D721Med (cell line): ENCODE measurements at regions not wholly inside any gene's neighbourhood (a gene's known extent, or its start where the extent isn't known, plus 50 kb on each side); places are given as distances from the start of the nearest gene placed in this dataset.

Experiments used
- DNase-seq: peaks from one replicate; pipeline ENCODE4 v3.0.0; 2011; ENCODE audit warnings: low spot score; ENCODE audit not compliant: insufficient read length
- FAIRE-seq: peaks from 2 replicates; lab custom pipeline; 2011; peaks lifted over from hg19 to GRCh38; lab: Jason Lieb, UNC
- TF ChIP-seq, protein P1 (sequence below): IDR thresholded peaks from 2 replicates; pipeline ENCODE4 v1.5.1; 2012; ENCODE audit warnings: mild to moderate bottlenecking, control low read depth; ENCODE audit not compliant: insufficient read depth; ENCODE audit errors: missing control alignments

- TF ChIP-seq, protein P1, sequence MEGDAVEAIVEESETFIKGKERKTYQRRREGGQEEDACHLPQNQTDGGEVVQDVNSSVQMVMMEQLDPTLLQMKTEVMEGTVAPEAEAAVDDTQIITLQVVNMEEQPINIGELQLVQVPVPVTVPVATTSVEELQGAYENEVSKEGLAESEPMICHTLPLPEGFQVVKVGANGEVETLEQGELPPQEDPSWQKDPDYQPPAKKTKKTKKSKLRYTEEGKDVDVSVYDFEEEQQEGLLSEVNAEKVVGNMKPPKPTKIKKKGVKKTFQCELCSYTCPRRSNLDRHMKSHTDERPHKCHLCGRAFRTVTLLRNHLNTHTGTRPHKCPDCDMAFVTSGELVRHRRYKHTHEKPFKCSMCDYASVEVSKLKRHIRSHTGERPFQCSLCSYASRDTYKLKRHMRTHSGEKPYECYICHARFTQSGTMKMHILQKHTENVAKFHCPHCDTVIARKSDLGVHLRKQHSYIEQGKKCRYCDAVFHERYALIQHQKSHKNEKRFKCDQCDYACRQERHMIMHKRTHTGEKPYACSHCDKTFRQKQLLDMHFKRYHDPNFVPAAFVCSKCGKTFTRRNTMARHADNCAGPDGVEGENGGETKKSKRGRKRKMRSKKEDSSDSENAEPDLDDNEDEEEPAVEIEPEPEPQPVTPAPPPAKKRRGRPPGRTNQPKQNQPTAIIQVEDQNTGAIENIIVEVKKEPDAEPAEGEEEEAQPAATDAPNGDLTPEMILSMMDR, result no peak
- DNase-seq (no peak), FAIRE-seq (no peak)
Observed at GRCh38 chr2:23249348-23249747, 135.6 kb upstream of the KLHL29 start.

DNA sequence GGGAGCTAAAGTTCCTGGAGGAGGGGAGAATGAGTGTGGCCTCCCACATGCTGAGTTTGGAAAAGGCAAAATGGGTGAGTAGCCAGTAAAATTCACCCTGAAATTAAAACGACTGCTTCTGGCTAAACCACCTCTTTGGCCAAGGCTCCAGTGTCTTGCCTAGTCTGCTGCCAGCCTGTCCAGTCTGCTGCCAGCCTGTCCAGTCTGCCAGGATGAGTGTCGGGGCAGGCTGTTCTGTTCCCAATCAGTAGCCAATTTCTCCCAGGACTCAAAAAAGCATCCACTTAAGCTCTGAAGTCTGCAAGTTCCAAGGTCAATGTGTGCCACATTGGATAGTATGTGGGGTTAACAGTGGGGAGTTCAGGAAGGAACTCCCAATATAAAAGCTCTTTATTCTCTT is 134.6 kb upstream of the KLHL29 start:
- no peak for DNase-seq
- no peak for FAIRE-seq
- TF ChIP-seq, protein P1, result no peak

DNA sequence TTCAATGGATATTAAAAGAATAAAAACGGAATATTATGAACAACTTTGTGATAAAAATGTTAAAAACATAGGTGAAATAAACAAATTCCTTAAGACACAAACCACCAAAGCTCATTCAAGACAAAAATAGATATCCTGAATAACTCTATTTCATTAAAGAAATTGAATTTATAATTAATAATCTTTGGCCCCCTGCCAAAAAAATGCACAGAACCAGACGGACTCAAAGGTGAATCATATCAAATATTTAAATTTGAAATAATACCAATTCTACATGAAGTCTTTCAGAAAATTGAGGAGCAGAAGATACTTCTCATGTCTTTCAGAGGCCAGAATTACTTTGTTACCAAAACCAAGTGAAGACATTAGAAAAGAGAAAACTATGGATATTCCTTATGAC is 128.3 kb upstream of the KLHL29 start:
- no peak for DNase-seq
- no peak for FAIRE-seq
- TF ChIP-seq, protein P1, result no peak

DNA sequence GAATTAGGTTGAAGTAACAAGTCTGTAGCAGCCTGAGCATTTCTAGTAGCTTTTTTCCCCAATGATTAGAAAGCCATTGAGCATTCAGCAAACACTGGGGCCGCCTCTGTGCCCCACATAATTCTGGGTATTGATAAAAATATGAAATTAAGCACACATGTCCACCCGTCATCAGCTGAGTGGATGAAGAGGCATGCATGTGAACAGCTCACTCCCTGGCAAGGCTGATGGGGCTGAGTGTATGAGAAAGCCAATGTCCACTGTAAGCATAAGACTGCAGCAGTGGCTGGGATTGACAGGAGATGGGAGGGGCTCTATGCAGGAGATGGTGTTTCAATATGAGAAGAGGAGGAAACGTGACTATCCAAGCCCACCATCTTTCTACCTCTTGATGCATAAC is 124.4 kb upstream of the KLHL29 start:
- TF ChIP-seq, protein P1, result no peak
- DNase-seq, result no peak
- no peak for FAIRE-seq

GRCh38 chr2:23268467-23269263 is 116.3 kb upstream of the KLHL29 start:
- FAIRE-seq (no peak), DNase-seq (no peak)
- TF ChIP-seq, protein P1, result no peak

GRCh38 chr2:23269747-23270146 is 115.2 kb upstream of the KLHL29 start:
- DNase-seq, result no peak
- no peak for FAIRE-seq
- TF ChIP-seq, protein P1, result no peak

- no peak for FAIRE-seq
Observed at GRCh38 chr2:23270810-23271209, 114.2 kb upstream of the KLHL29 start.

More at GRCh38 chr2:23270810-23271209, 114.2 kb upstream of the KLHL29 start:
- TF ChIP-seq, protein P1, result no peak
- DNase-seq, result no peak
